Right lobe of liver (tissue), 4 donors: ENCODE measurements at regions not wholly inside any gene's neighbourhood (a gene's known extent, or its start where the extent isn't known, plus 50 kb on each side); places are given as distances from the start of the nearest gene placed in this dataset.

Experiments
- POLR2A ChIP-seq: fragments of 450-650 bp; IDR thresholded peaks from one replicate; pipeline ENCODE4 v1.6.1; 2017; ENCODE audit warnings: antibody characterized with exemption, mild to moderate bottlenecking
- TF ChIP-seq, protein P1 (sequence below), 4 donors: fragments of 200-600 bp in 3 of 4; fragments of 450-650 bp in 1 of 4; IDR thresholded peaks; one replicate each; pipeline versions ENCODE4 v1.5.1 to v1.8.0; 2016 to 2022; ENCODE audit warnings: antibody characterized with exemption in 4 of 4, mild to moderate bottlenecking in 2 of 4
- donor health status: DM: no; HTN: no; CAD: no.
- donor health status: DM: no; HTN: no; CAD: no.
- donor health status: DM: no; HTN: yes; CAD: no.

DNA sequence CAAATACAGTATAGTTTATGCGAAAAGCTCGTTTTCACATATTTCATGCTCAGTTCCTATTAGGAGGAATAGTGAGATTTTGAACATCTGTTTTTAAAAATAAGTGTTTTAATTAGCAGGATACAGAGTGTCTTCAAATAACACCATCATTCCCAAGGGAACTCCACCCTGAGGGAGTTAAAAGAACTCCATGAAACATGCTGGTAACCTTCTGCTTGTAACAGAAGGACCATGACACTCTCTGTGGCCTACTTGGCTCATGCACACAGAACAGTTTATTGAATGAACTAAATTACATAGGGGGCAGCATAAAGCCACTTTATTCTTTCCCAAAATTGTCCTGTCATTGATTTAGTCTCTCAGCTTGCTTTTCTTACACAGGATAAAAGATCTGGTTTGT, 809.5 kb upstream of the SLITRK6 start:
- TF ChIP-seq, protein P1, sequence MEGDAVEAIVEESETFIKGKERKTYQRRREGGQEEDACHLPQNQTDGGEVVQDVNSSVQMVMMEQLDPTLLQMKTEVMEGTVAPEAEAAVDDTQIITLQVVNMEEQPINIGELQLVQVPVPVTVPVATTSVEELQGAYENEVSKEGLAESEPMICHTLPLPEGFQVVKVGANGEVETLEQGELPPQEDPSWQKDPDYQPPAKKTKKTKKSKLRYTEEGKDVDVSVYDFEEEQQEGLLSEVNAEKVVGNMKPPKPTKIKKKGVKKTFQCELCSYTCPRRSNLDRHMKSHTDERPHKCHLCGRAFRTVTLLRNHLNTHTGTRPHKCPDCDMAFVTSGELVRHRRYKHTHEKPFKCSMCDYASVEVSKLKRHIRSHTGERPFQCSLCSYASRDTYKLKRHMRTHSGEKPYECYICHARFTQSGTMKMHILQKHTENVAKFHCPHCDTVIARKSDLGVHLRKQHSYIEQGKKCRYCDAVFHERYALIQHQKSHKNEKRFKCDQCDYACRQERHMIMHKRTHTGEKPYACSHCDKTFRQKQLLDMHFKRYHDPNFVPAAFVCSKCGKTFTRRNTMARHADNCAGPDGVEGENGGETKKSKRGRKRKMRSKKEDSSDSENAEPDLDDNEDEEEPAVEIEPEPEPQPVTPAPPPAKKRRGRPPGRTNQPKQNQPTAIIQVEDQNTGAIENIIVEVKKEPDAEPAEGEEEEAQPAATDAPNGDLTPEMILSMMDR (IDR thresholded peaks at IDR 0.05) = no peak
- TF ChIP-seq POLR2A = no peak
